MM.1S (cell line): ENCODE measurements at regions not wholly inside any gene's neighbourhood (a gene's known extent, or its start where the extent isn't known, plus 50 kb on each side); places are given as distances from the start of the nearest gene placed in this dataset.

Source experiments
- DNase-seq: peaks from one replicate; pipeline ENCODE4 v3.0.0-alpha.2; 2015
- H2AFZ ChIP-seq: fragments of 300-600 bp; sonication (generic); 2 replicates; pipeline ENCODE4 v1.6.0; 2016; ENCODE audit warnings: antibody characterized with exemption, low read length
- H3F3A ChIP-seq: fragments of 300-600 bp; sonication (generic); 2 replicates; pipeline ENCODE4 v1.6.1; 2016; ENCODE audit warnings: mild to moderate bottlenecking, antibody characterized with exemption, low read length, moderate library complexity, mixed read lengths; ENCODE audit not compliant: insufficient read depth
- H3K27ac ChIP-seq: fragments of 300-600 bp; sonication (generic); 2 replicates; pipeline ENCODE4 v1.5.1; 2016; ENCODE audit warnings: mild to moderate bottlenecking, low read length
- H3K27me3 ChIP-seq: fragments of 300-600 bp; sonication (generic); replicated peaks from 2 replicates; pipeline ENCODE4 v1.6.0; 2016; ENCODE audit warnings: low read length; ENCODE audit not compliant: insufficient read depth
- H3K36me3 ChIP-seq: fragments of 300-600 bp; sonication (generic); replicated peaks from 2 replicates; pipeline ENCODE4 v1.6.1; 2016; ENCODE audit warnings: mild to moderate bottlenecking, low read length, mixed read lengths; ENCODE audit not compliant: insufficient read depth
- H3K4me1 ChIP-seq: fragments of 300-600 bp; sonication (generic); 2 replicates; pipeline ENCODE4 v1.6.1; 2016; ENCODE audit warnings: low read length, mixed read lengths
- H3K4me2 ChIP-seq: fragments of 300-600 bp; sonication (generic); 2 replicates; pipeline ENCODE4 v1.6.0; 2016; ENCODE audit warnings: low read depth, low read length
- H3K4me3 ChIP-seq: fragments of 300-600 bp; sonication (generic); 2 replicates; pipeline ENCODE4 v1.5.1; 2016; ENCODE audit warnings: low read length, mixed read lengths
- H3K79me2 ChIP-seq: fragments of 300-600 bp; sonication (generic); 2 replicates; pipeline ENCODE4 v1.6.1; 2016; ENCODE audit warnings: mixed run types, low read length, mixed read lengths
- H3K9ac ChIP-seq: fragments of 300-600 bp; sonication (generic); 2 replicates; pipeline ENCODE4 v1.6.1; 2016; ENCODE audit warnings: low read length, mixed read lengths
- H3K9me2 ChIP-seq: fragments of 300-600 bp; sonication (generic); replicated peaks from 2 replicates; pipeline ENCODE4 v1.6.1; 2016; ENCODE audit warnings: mild to moderate bottlenecking, low read length, mixed read lengths; ENCODE audit not compliant: insufficient read depth
- H3K9me3 ChIP-seq: fragments of 300-600 bp; sonication (generic); replicated peaks from 2 replicates; pipeline ENCODE4 v1.6.1; 2016; ENCODE audit warnings: mild to moderate bottlenecking, low read length, mixed read lengths; ENCODE audit not compliant: insufficient read depth
- H4K20me1 ChIP-seq: fragments of 300-600 bp; sonication (generic); 2 replicates; pipeline ENCODE4 v1.6.1; 2016; ENCODE audit warnings: mild to moderate bottlenecking, low read length, moderate library complexity, mixed read lengths; ENCODE audit not compliant: insufficient read depth
- CTCF ChIP-seq: fragments of 300-600 bp; sonication (generic); IDR thresholded peaks from 2 replicates; pipeline ENCODE4 v1.5.1; 2016; ENCODE audit warnings: antibody characterized with exemption, low read length, mixed read lengths
- EZH2 ChIP-seq: fragments of 300-600 bp; sonication (generic); optimal IDR thresholded peaks from 2 replicates; pipeline ENCODE3; 2017; ENCODE audit warnings: low read depth, mild to moderate bottlenecking, antibody characterized with exemption, low read length, mixed read lengths
- EZH2phosphoT487 ChIP-seq: fragments of 300-600 bp; sonication (generic); IDR thresholded peaks from 2 replicates; pipeline ENCODE4 v1.6.1; 2018; ENCODE audit warnings: antibody characterized with exemption, low read length

- Histone ChIP-seq H3K9me3 (no peaks in the 10 kb centered on the region), H2AFZ (no peak overlapping the region), H3K27ac (no peak overlapping the region), H4K20me1 (no peaks in the 10 kb centered on the region), H3K9ac (no peak overlapping the region), H3K9me2 (no peaks in the 10 kb centered on the region), H3K27me3 (no peaks in the 10 kb centered on the region), H3K4me1 (no peaks in the 10 kb centered on the region), H3K79me2 (no peaks in the 10 kb centered on the region), H3K4me2 (no peak overlapping the region), H3K36me3 (no peaks in the 10 kb centered on the region), H3F3A (no peaks in the 10 kb centered on the region), H3K4me3 (no peak overlapping the region)
- TF ChIP-seq EZH2 (no peak), EZH2phosphoT487 (no peak), CTCF (no peak)
- no peak for DNase-seq
These were observed 504.2 kb downstream of the MAT2B start for GRCh38 chr5:164009621-164010020.

GRCh38 chr5:164010900-164011299 lies 505.5 kb downstream of the MAT2B start:
- Histone ChIP-seq H3K9me3 (no peaks in the 10 kb centered on the region), H3K36me3 (no peaks in the 10 kb centered on the region), H3K9ac (no peak overlapping the region), H3K4me2 (no peak overlapping the region), H3K4me3 (no peak overlapping the region), H3K4me1 (no peaks in the 10 kb centered on the region), H3K27me3 (no peaks in the 10 kb centered on the region), H3F3A (no peaks in the 10 kb centered on the region), H4K20me1 (no peaks in the 10 kb centered on the region), H3K79me2 (no peaks in the 10 kb centered on the region), H3K9me2 (no peaks in the 10 kb centered on the region), H3K27ac (no peak overlapping the region), H2AFZ (no peak overlapping the region)
- no peak for DNase-seq
- TF ChIP-seq EZH2 (no peak), EZH2phosphoT487 (no peak), CTCF (no peak)

GRCh38 chr5:164012371-164012770 lies 507.0 kb downstream of the MAT2B start:
- no peak overlapping the region for H2AFZ ChIP-seq
- no peaks in the 10 kb centered on the region for H3K27me3 ChIP-seq
- no peaks in the 10 kb centered on the region for H3K36me3 ChIP-seq
- no peak overlapping the region for H3K9ac ChIP-seq
- no peaks in the 10 kb centered on the region for H3K9me3 ChIP-seq
- DNase-seq = no peak
- H3F3A ChIP-seq = no peaks in the 10 kb centered on the region
- TF ChIP-seq EZH2phosphoT487 = no peak
- no peak for TF ChIP-seq CTCF
- TF ChIP-seq EZH2 = no peak
- H3K79me2 ChIP-seq = no peaks in the 10 kb centered on the region
- no peak overlapping the region for H3K4me3 ChIP-seq
- H3K27ac ChIP-seq = no peak overlapping the region
- H4K20me1 ChIP-seq = no peaks in the 10 kb centered on the region
- no peaks in the 10 kb centered on the region for H3K4me1 ChIP-seq
- no peak overlapping the region for H3K4me2 ChIP-seq
- H3K9me2 ChIP-seq = no peaks in the 10 kb centered on the region
